ENCODE measurements at regions not wholly inside any gene's neighbourhood (a gene's known extent, or its start where the extent isn't known, plus 50 kb on each side); places are given as distances from the start of the nearest gene placed in this dataset.

DNA sequence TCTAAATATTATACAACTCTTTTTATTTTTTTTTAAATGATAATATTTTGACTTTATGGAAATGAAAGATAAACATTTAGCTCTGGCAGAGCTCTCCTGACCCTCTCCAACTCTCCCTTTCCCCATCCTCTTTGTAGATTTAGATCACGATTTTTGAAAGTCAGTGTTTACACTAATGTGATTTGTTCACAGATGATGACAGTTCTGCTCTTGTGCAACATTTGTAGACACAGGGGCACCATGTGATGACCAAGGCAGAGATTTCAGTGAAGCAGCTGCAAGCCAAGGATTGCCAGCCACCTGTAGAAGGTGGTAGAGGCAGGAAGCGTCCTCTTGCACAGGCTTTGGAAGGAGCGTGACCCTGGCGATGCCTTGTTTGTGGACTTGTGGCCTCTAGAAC, 483.2 kb downstream of the QKI start:
- TF ChIP-seq, protein P1, sequence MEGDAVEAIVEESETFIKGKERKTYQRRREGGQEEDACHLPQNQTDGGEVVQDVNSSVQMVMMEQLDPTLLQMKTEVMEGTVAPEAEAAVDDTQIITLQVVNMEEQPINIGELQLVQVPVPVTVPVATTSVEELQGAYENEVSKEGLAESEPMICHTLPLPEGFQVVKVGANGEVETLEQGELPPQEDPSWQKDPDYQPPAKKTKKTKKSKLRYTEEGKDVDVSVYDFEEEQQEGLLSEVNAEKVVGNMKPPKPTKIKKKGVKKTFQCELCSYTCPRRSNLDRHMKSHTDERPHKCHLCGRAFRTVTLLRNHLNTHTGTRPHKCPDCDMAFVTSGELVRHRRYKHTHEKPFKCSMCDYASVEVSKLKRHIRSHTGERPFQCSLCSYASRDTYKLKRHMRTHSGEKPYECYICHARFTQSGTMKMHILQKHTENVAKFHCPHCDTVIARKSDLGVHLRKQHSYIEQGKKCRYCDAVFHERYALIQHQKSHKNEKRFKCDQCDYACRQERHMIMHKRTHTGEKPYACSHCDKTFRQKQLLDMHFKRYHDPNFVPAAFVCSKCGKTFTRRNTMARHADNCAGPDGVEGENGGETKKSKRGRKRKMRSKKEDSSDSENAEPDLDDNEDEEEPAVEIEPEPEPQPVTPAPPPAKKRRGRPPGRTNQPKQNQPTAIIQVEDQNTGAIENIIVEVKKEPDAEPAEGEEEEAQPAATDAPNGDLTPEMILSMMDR (IDR thresholded peaks at IDR 0.05): no peak

DNA sequence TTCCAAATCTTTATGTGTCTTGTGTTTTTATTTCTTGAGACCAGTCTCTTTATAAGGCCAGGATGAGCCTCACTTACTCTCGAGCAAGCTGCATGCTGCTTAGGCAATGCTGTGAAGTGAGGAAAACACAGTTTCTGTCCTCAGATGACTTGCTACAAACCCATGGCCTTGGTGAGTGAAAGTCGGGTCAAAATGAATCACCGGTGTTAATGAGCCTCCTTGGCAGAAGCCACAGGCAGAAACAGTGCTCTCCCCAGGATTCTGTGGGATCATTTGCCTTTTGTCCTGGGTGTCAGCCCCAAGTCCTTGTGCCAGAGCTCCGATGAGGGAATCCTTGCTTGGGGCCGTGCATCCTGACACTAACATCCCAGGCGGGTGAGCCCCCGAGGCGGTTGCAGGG, 482.5 kb downstream of the QKI start:
- TF ChIP-seq, protein P1 (IDR thresholded peaks at IDR 0.05): no peak

DNA sequence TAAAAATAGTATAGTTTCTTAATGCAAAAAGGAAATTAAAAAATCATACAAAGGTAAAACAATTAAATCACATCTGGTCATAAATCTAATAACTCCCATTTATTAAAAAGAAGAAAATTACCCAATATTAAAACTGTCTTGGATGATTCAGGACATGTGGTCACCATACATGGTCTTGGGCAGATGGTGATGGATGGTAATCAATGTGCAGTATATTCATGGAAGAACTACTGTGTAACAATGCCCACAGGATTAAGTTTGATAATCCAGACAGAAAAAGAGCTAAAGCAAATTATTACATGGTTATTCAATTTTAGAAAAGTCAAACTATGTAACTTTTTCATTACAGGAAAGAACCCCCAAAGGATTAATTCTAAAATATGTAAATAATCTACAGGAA, 480.6 kb downstream of the QKI start:
- TF ChIP-seq, protein P1 (IDR thresholded peaks at IDR 0.05): no peak

DNA sequence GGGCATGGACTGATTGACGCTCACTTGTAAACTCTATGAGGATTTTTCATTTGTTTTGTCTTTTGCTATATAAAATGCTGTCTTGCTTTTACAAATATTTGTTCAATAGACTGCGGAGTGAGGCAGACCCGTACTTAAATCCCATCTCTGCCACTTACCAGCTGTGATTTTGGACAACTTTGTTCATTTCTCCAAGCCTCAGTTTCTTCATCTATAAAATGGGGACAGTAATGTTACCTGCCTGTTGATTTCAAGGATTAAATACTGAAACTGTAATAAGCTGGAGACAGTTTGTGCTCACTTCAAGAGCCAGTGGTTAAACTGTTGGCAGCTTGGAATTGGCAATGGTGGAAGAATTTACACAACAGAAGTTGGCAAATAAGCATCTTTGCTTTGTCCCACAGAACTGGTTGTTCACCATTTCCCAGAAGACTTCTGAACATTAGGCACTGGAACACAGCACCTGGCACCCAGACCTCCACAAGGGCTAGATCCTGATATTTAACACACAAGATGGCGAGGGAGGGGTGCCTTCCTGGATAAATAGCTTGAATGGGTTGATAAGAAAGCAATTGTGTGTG, 479.2 kb downstream of the QKI start:
- TF ChIP-seq, protein P1 (IDR thresholded peaks at IDR 0.05): no peak

DNA sequence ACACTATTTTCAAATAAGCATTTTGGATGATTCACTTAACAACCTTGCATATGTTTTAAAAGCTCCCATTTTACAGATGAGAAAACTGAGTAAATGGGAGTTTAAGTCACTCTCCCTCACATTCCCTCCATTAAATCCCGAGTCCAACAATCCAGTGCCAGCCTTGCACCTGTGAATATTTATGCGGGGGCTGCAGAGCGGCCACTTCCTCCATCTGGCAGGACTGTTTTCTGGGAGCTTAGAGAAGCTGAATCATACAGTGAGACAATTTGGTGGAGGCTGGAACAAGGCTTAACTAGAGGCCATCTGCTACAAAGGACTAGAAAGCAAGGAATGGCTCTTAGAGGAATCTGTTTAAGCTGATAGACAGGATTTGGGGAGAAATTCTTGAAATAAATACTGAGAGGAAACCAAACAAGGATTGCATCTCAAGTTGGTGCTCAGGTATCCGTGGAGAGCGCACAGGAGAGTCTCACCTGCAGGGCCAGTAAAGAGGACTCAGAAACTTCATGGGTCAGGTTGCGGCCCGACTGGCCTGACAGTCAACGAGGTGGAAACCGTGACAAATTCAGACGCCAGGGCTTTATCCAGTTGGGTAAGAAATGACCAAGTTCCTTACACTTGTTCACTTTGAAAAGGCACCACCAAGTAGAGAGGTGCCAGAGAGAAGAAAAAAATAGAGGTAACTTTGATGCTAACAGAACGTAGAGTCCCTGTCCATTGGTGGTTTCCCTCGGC, 478.5 kb downstream of the QKI start:
- TF ChIP-seq, protein P1 (IDR thresholded peaks at IDR 0.05): no peak

DNA sequence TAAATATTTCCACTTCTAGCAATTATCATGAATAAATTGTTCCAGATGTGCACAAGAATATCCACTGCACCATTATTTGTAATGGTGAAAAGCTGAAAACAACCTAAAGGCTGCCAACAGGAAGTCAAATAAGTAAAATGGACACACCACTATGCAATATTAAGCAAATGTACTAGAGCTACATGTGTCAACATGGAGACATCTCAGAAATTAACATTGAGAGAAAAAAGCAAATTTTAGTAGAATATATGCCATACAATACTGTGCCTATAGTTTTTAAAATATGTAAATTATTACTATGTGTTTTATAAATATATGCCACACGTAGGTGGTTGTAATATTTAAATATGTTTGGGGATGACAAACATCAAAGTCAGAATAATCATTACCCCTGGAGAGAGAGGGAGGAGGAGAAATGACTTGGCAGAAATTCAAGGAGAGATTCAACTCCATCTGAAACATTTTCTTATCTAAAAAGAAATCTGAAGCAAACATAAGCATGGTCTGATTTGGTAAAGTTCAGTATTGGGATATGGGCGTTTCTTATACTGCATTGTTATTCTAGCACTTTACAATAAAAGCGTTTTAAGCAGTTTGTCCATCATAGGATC, 475.5 kb downstream of the QKI start:
- TF ChIP-seq, protein P1 (IDR thresholded peaks at IDR 0.05): no peak

DNA sequence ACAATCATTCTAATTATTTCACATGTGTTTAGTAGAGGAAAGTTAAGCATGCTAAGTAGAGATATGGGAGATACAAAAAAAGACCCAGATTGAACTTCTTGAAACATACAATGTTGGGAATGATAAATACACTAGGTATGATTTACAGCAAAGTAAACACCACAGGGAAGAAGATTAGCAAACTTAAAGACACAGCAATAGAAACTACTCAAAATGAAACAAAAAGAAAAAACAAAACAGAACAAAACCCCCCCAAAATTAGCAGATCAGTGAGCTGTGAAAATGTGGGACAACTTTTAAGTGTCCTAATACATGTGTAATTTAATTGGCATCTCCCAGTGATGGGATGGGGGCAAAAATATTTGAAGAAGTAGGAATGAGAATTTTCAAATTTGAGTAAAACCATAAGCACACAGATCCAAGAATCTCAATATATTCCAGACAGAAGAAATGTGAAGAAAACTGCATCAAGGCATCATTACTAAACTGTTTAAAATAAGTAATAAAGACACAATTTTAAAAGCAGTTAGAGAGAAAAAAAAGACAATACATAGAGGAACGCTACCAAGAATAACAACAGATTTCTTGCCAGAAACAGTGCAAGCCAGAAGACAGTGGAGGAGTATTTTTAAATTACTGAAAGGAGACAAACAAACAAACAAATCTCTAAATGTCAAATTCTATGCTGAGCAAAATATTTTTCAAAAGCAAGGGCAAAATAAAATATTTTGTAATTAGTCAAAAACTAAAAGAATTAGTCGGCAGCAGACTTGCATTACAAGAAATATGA, 473.7 kb downstream of the QKI start:
- TF ChIP-seq, protein P1 (IDR thresholded peaks at IDR 0.05): no peak
